ENCODE measurements at regions not wholly inside any gene's neighbourhood (a gene's known extent, or its start where the extent isn't known, plus 50 kb on each side); places are given as distances from the start of the nearest gene placed in this dataset.
"Not testable (repeated sequence)": the region's sequence is repeated elsewhere in the genome, so short reads cannot be mapped to it uniquely, and the experiment has no call there.

GRCh38 chrX:92081250-92081649 is 302.1 kb downstream of the PCDH11X start:
- not testable (repeated sequence) for H3K4me3 ChIP-seq (ENCODE audit: low read depth, low read length); H3K27ac ChIP-seq (ENCODE audit: low read depth, low read length); H3K36me3 ChIP-seq (ENCODE audit: control insufficient read depth, insufficient read depth, low read length); DNase-seq (ENCODE audit: low read depth in 4 of 6, low spot score in 6 of 6); H3K4me1 ChIP-seq (ENCODE audit: control insufficient read depth, insufficient read depth, low read length); H3K27me3 ChIP-seq (ENCODE audit: control insufficient read depth, insufficient read depth, low read length); H3K9me3 ChIP-seq (ENCODE audit: control insufficient read depth, insufficient read depth, low read length)
- WGBS (ENCODE audit: insufficient coverage) = no CpG with 5 or more reads among the region's 1 CpG

GRCh38 chrX:92090756-92091155 is 311.6 kb downstream of the PCDH11X start:
- not testable (repeated sequence) for H3K9me3 ChIP-seq (ENCODE audit: control insufficient read depth, insufficient read depth, low read length); H3K4me3 ChIP-seq (ENCODE audit: low read depth, low read length); H3K36me3 ChIP-seq (ENCODE audit: control insufficient read depth, insufficient read depth, low read length); H3K27ac ChIP-seq (ENCODE audit: low read depth, low read length); H3K27me3 ChIP-seq (ENCODE audit: control insufficient read depth, insufficient read depth, low read length); DNase-seq (ENCODE audit: low read depth in 4 of 6, low spot score in 6 of 6); H3K4me1 ChIP-seq (ENCODE audit: control insufficient read depth, insufficient read depth, low read length)
- no CpG with 5 or more reads among the region's 2 CpGs for WGBS (ENCODE audit: insufficient coverage)

GRCh38 chrX:92098136-92098535 is 319.0 kb downstream of the PCDH11X start:
- H3K36me3 ChIP-seq (ENCODE audit: control insufficient read depth, insufficient read depth, low read length); H3K9me3 ChIP-seq (ENCODE audit: control insufficient read depth, insufficient read depth, low read length); H3K27ac ChIP-seq (ENCODE audit: low read depth, low read length); H3K4me3 ChIP-seq (ENCODE audit: low read depth, low read length); DNase-seq (ENCODE audit: low read depth in 4 of 6, low spot score in 6 of 6); H3K4me1 ChIP-seq (ENCODE audit: control insufficient read depth, insufficient read depth, low read length); H3K27me3 ChIP-seq (ENCODE audit: control insufficient read depth, insufficient read depth, low read length): not testable (repeated sequence)
- no CpG with 5 or more reads among the region's 2 CpGs for WGBS (ENCODE audit: insufficient coverage)

DNA sequence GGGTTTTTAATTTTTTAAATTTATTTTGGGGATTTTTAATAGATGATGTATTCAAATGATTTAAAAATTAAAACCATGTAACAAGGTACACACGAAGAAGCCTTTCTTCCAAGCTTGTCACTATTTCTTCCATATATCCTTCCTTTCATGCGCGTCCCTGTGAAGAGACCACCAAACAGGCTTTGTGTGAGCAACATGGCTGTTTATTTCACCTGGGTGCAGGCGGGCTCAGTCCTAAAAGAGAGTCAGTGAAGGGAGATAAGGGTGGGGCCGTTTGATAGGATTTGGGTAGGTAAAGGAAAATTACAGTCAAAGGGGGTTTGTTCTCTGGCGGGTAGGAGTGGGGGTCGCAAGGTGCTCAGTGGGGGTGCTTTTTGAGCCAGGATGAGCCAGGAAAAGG is 320.9 kb downstream of the PCDH11X start:
- not testable (repeated sequence) for H3K27me3 ChIP-seq (ENCODE audit: control insufficient read depth, insufficient read depth, low read length); H3K4me1 ChIP-seq (ENCODE audit: control insufficient read depth, insufficient read depth, low read length); H3K27ac ChIP-seq (ENCODE audit: low read depth, low read length); H3K36me3 ChIP-seq (ENCODE audit: control insufficient read depth, insufficient read depth, low read length); DNase-seq (ENCODE audit: low read depth in 4 of 6, low spot score in 6 of 6); H3K4me3 ChIP-seq (ENCODE audit: low read depth, low read length); H3K9me3 ChIP-seq (ENCODE audit: control insufficient read depth, insufficient read depth, low read length)
- WGBS (ENCODE audit: insufficient coverage) = 73% methylated on average over 3 of the region's 7 CpGs

GRCh38 chrX:92105693-92106092 is 326.5 kb downstream of the PCDH11X start:
- no CpG with 5 or more reads among the region's 3 CpGs for WGBS (ENCODE audit: insufficient coverage)
- H3K27ac ChIP-seq (ENCODE audit: low read depth, low read length) = not testable (repeated sequence)

GRCh38 chrX:92106671-92107070 is 327.5 kb downstream of the PCDH11X start:
- H3K27ac ChIP-seq (ENCODE audit: low read depth, low read length); H3K27me3 ChIP-seq (ENCODE audit: control insufficient read depth, insufficient read depth, low read length); DNase-seq (ENCODE audit: low read depth in 4 of 6, low spot score in 6 of 6); H3K9me3 ChIP-seq (ENCODE audit: control insufficient read depth, insufficient read depth, low read length); H3K4me1 ChIP-seq (ENCODE audit: control insufficient read depth, insufficient read depth, low read length); H3K4me3 ChIP-seq (ENCODE audit: low read depth, low read length); H3K36me3 ChIP-seq (ENCODE audit: control insufficient read depth, insufficient read depth, low read length): not testable (repeated sequence)
- WGBS (ENCODE audit: insufficient coverage) = 50% methylated on average over 1 of the region's 1 CpG

More at GRCh38 chrX:92105693-92106092, 326.5 kb downstream of the PCDH11X start:
- not testable (repeated sequence) for H3K9me3 ChIP-seq (ENCODE audit: control insufficient read depth, insufficient read depth, low read length); H3K4me3 ChIP-seq (ENCODE audit: low read depth, low read length); H3K27me3 ChIP-seq (ENCODE audit: control insufficient read depth, insufficient read depth, low read length); DNase-seq (ENCODE audit: low read depth in 4 of 6, low spot score in 6 of 6); H3K4me1 ChIP-seq (ENCODE audit: control insufficient read depth, insufficient read depth, low read length); H3K36me3 ChIP-seq (ENCODE audit: control insufficient read depth, insufficient read depth, low read length)

GRCh38 chrX:92110410-92110911 is 331.3 kb downstream of the PCDH11X start:
- DNase-seq (ENCODE audit: low read depth in 4 of 6, low spot score in 6 of 6); H3K4me1 ChIP-seq (ENCODE audit: control insufficient read depth, insufficient read depth, low read length); H3K9me3 ChIP-seq (ENCODE audit: control insufficient read depth, insufficient read depth, low read length); H3K27ac ChIP-seq (ENCODE audit: low read depth, low read length); H3K4me3 ChIP-seq (ENCODE audit: low read depth, low read length); H3K27me3 ChIP-seq (ENCODE audit: control insufficient read depth, insufficient read depth, low read length); H3K36me3 ChIP-seq (ENCODE audit: control insufficient read depth, insufficient read depth, low read length): not testable (repeated sequence)
- no CpG with 5 or more reads among the region's 4 CpGs for WGBS (ENCODE audit: insufficient coverage)

DNA sequence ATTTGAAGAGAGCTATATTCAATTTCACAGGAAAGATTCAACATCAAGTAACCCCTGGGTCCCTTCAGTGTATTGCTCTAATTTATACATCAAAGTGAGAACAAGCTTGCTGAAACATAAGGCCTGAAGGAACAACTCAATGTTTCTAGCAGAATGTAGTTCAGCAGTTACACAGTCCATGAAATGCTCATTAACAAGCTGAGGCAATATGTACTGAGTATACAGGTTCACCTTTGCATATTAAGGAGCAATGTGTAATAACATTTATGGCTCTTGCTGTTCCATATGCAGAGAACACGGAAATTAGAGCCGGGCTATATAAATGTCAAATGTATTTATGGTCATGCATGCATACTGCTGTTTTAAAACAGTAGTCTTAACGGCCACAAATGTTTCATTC is 338.5 kb downstream of the PCDH11X start:
- no CpG with 5 or more reads among the region's 3 CpGs for WGBS (ENCODE audit: insufficient coverage)
- not testable (repeated sequence) for H3K27me3 ChIP-seq (ENCODE audit: control insufficient read depth, insufficient read depth, low read length); H3K4me3 ChIP-seq (ENCODE audit: low read depth, low read length); H3K27ac ChIP-seq (ENCODE audit: low read depth, low read length); H3K9me3 ChIP-seq (ENCODE audit: control insufficient read depth, insufficient read depth, low read length); H3K36me3 ChIP-seq (ENCODE audit: control insufficient read depth, insufficient read depth, low read length); H3K4me1 ChIP-seq (ENCODE audit: control insufficient read depth, insufficient read depth, low read length)
- DNase-seq (ENCODE audit: low read depth in 4 of 6, low spot score in 6 of 6) = peak in 2 of 6 donors; percentile 0 to 58

- not testable (repeated sequence) for H3K4me1 ChIP-seq (ENCODE audit: control insufficient read depth, insufficient read depth, low read length); H3K9me3 ChIP-seq (ENCODE audit: control insufficient read depth, insufficient read depth, low read length); DNase-seq (ENCODE audit: low read depth in 4 of 6, low spot score in 6 of 6); H3K27ac ChIP-seq (ENCODE audit: low read depth, low read length); H3K36me3 ChIP-seq (ENCODE audit: control insufficient read depth, insufficient read depth, low read length); H3K4me3 ChIP-seq (ENCODE audit: low read depth, low read length); H3K27me3 ChIP-seq (ENCODE audit: control insufficient read depth, insufficient read depth, low read length)
- WGBS (ENCODE audit: insufficient coverage) = 83% methylated on average over 1 of the region's 8 CpGs
Observed at GRCh38 chrX:92163035-92163434, 383.9 kb downstream of the PCDH11X start.

DNA sequence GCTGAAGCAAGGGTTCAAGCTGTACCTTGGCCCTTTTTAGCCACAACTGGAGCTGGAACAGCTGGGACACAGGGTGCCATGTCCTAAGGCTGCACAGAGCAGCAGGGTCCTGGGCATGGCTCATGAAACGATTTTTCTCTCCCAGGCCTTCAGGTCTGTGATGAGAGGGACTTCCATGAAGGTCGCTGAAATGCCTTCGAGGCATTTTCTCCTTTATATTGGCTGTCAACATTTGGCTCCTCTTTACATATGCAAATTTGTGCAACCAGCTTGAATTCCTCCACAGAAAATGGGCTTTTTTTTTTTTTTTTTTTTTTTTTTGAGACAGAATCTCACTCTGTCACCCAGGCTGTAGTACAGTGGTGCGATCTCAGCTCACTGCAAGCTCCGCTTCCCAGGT is 430.8 kb downstream of the PCDH11X start:
- Histone ChIP-seq H3K9me3 (ENCODE audit: control insufficient read depth, insufficient read depth, low read length) (no peaks in the 10 kb centered on the region), H3K27ac (ENCODE audit: low read depth, low read length) (no peak overlapping the region), H3K27me3 (ENCODE audit: control insufficient read depth, insufficient read depth, low read length) (no peaks in the 10 kb centered on the region), H3K4me1 (ENCODE audit: control insufficient read depth, insufficient read depth, low read length) (no peaks in the 10 kb centered on the region), H3K4me3 (ENCODE audit: low read depth, low read length) (no peak overlapping the region), H3K36me3 (ENCODE audit: control insufficient read depth, insufficient read depth, low read length) (no peaks in the 10 kb centered on the region)
- DNase-seq (ENCODE audit: low read depth in 4 of 6, low spot score in 6 of 6) = no peak
- WGBS (ENCODE audit: insufficient coverage) = 58% methylated on average over 2 of the region's 5 CpGs
